ENCODE measurements at regions not wholly inside any gene's neighbourhood (a gene's known extent, or its start where the extent isn't known, plus 50 kb on each side); places are given as distances from the start of the nearest gene placed in this dataset.

GRCh38 chr7:67309764-67310549, 313.3 kb downstream of the TYW1 start:
- TF ChIP-seq CTCF (IDR thresholded peaks at IDR 0.05) (no peak), POLR2A (IDR thresholded peaks at IDR 0.05) (no peak)
